ENCODE measurements at regions not wholly inside any gene's neighbourhood (a gene's known extent, or its start where the extent isn't known, plus 50 kb on each side); places are given as distances from the start of the nearest gene placed in this dataset.

GRCh38 chr15:95051861-95052260 is 820.5 kb downstream of the MCTP2 start:
- 96% methylated on average over 2 of the region's 2 CpGs; no CpG with 5 or more reads in 1 of the 2 experiments for WGBS, 2 experiments (ENCODE audit: extremely low coverage in 1 of 2, insufficient coverage in 1 of 2, insufficient read length in 1 of 2, insufficient replicate concordance in 2 of 2, low coverage in 1 of 2, low lambda C conversion rate in 2 of 2, missing lambda C conversion rate in 1 of 2)
- no peak overlapping the region for H3K4me2 ChIP-seq (ENCODE audit: insufficient read depth in 1 of 2, low read depth in 2 of 2, low read length in 2 of 2)
- no peak overlapping the region for H2BK120ac ChIP-seq (replicated peaks; ENCODE audit: low read depth, low read length)
- peaks cover 0 to 6% (median 0%) of the 10 kb centered on the region in 4 experiments; a peak in 1 of 8 replicates for H3K36me3 ChIP-seq (ENCODE audit: control insufficient read depth in 2 of 4, insufficient read depth in 4 of 4, low read length in 3 of 4)
- H3K14ac ChIP-seq (ENCODE audit: insufficient read length): no peak overlapping the region
- H3K56ac ChIP-seq (replicated peaks; ENCODE audit: insufficient read length, low read depth, low read length): no peak overlapping the region
- H3K4me3 ChIP-seq (ENCODE audit: extremely low read depth in 1 of 4, insufficient read depth in 2 of 4, low read depth in 3 of 4, low read length in 4 of 4): no peak overlapping the region
- H3K27me3 ChIP-seq (replicated peaks in 1 of 4; ENCODE audit: control insufficient read depth in 3 of 4, extremely low read depth in 1 of 4, insufficient read depth in 3 of 4, low read length in 3 of 4): no peaks in the 10 kb centered on the region
- FAIRE-seq (no peak), DNase-seq (ENCODE audit: low read depth in 1 of 2, low spot score in 2 of 2) (no peak)
- H3K4me1 ChIP-seq (replicated peaks in 1 of 4; ENCODE audit: control insufficient read depth in 3 of 4, insufficient read depth in 4 of 4, low read length in 3 of 4): no peaks in the 10 kb centered on the region
- H3K9me3 ChIP-seq (ENCODE audit: insufficient read depth in 2 of 2, low read depth in 1 of 2, low read length in 1 of 2): peaks cover 3 to 15% of the 10 kb centered on the region in 2 experiments; a peak in 3 of 4 replicates
- H3K23me2 ChIP-seq (ENCODE audit: low read depth, low read length): no peaks in the 10 kb centered on the region
- no peaks in the 10 kb centered on the region for H4K20me1 ChIP-seq (replicated peaks in 1 of 2; ENCODE audit: control insufficient read depth in 1 of 2, insufficient read depth in 2 of 2, low read length in 2 of 2)
- no peak overlapping the region for H3K27ac ChIP-seq (ENCODE audit: low read depth, low read length)
- no peak overlapping the region for H4K91ac ChIP-seq (replicated peaks; ENCODE audit: insufficient read length, low read length)
- H3K4ac ChIP-seq (replicated peaks; ENCODE audit: insufficient read length, low read depth, low read length): no peak overlapping the region
- TF ChIP-seq FOSL1 (IDR thresholded peaks at IDR 0.05; ENCODE audit: insufficient read depth, low read depth, low read length): no peak
- TF ChIP-seq POU5F1 (IDR thresholded peaks at IDR 0.05; ENCODE audit: low read depth, low read length): no peak
- TF ChIP-seq CTCF (IDR thresholded peaks at IDR 0.05; ENCODE audit: control extremely low read depth in 1 of 3, insufficient read depth in 1 of 3, low read depth in 1 of 3, low read length in 3 of 3): no peak
- TF ChIP-seq GTF2F1 (IDR thresholded peaks at IDR 0.05; ENCODE audit: borderline replicate concordance, low read depth, low read length): no peak
- TF ChIP-seq SAP30 (IDR thresholded peaks at IDR 0.05; ENCODE audit: insufficient read depth, insufficient replicate concordance, low read length): no peak
- TF ChIP-seq TAF1 (IDR thresholded peaks at IDR 0.05; ENCODE audit: low read depth, low read length): no peak
- TF ChIP-seq CEBPB (IDR thresholded peaks at IDR 0.05; ENCODE audit: low read depth, low read length): no peak
- TF ChIP-seq SP4 (IDR thresholded peaks at IDR 0.05; ENCODE audit: low read length): no peak
- no peak overlapping the region for H3K18ac ChIP-seq (ENCODE audit: extremely low read depth, low read length)
- H3K9ac ChIP-seq (replicated peaks in 1 of 4; ENCODE audit: extremely low read depth in 1 of 4, low read depth in 3 of 4, low read length in 3 of 4): no peak overlapping the region
- no peak overlapping the region for H2AK5ac ChIP-seq (ENCODE audit: low read depth, low read length)
- no peak overlapping the region for H4K8ac ChIP-seq (ENCODE audit: extremely low read depth, insufficient read depth, low read length)
- no peak overlapping the region for H2AFZ ChIP-seq (ENCODE audit: low read length)
- POLR2A ChIA-PET (ENCODE audit: partially characterized antibody): no interaction called here
- CTCF ChIA-PET (ENCODE audit: partially characterized antibody): interaction anchor here (0.7 to 1.3 kb wide), 2 partner anchors 28 to 208 kb away, joined by 3 read pairs; no protein-coding TSS in a partner anchor
- H3K79me1 ChIP-seq (ENCODE audit: low read depth, low read length): no peaks in the 10 kb centered on the region
- no peak overlapping the region for H2BK15ac ChIP-seq (ENCODE audit: low read length)
- H2BK12ac ChIP-seq (ENCODE audit: low read depth, low read length): no peak overlapping the region
- no peaks in the 10 kb centered on the region for H3K79me2 ChIP-seq (ENCODE audit: control insufficient read depth in 1 of 2, insufficient read depth in 2 of 2, low read length in 2 of 2)
- H2BK20ac ChIP-seq (ENCODE audit: low read length): no peak overlapping the region
- H2BK5ac ChIP-seq (ENCODE audit: low read depth, low read length): no peak overlapping the region
- H3K23ac ChIP-seq (ENCODE audit: insufficient read length): no peak overlapping the region
- H4K5ac ChIP-seq (ENCODE audit: insufficient read length, low read depth, low read length): no peak overlapping the region

All from H1 (cell line).